ENCODE measurements at regions not wholly inside any gene's neighbourhood (a gene's known extent, or its start where the extent isn't known, plus 50 kb on each side); places are given as distances from the start of the nearest gene placed in this dataset.

GRCh38 chr7:25553580-25554291, 325.4 kb upstream of the NPVF start:
- no peak for DNase-seq (ENCODE audit: low spot score)

GRCh38 chr7:25557379-25557917, 329.2 kb upstream of the NPVF start:
- no peak for DNase-seq (ENCODE audit: low spot score)

- no peak for DNase-seq (ENCODE audit: low spot score)
Observed at GRCh38 chr7:25557930-25558329, 329.6 kb upstream of the NPVF start.

DNA sequence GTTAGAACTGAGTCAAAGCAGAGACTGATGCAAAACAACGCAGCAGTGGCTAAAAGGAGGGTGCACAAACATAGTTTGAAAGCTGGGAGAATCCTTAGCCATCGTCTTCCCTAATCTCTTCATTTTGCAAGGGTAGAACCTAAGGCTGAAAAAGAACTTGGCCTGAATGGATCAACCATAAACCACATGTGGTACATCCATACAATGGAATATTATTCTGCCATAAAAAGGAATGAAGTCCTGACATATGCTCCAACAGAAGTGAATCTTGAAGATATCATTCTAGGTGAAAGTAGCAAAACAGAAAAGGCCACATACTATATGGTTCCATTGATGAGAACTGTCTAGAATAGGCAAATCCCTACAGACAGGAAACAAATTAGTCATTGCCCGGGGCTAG, 330.3 kb upstream of the NPVF start:
- no peak for DNase-seq (ENCODE audit: low spot score)

GRCh38 chr7:25559581-25560367, 331.5 kb upstream of the NPVF start:
- no peak for DNase-seq (ENCODE audit: low spot score)

- no peak for DNase-seq (ENCODE audit: low spot score)
Observed at GRCh38 chr7:25562673-25563182, 334.4 kb upstream of the NPVF start.

DNA sequence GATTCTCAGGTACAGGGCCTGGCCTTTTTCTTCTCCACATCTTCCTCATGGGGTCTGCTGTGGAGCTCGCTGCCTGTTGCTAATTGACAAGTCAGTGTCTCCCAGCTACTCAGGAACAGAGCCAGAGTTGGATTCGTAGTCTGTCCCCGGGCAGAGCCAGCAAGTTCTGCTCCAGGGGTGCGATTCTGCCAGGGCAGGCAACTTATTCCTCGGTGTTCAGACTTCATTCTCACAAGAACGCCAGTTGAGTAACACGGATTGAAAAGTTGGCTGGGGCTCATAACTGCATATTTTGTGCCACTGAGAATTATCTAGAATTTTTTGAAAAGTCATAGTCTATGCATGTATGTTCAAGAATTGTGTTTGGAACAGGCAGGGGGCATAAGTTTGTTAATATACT, 336.7 kb upstream of the NPVF start:
- DNase-seq (ENCODE audit: low spot score) = no peak

DNA sequence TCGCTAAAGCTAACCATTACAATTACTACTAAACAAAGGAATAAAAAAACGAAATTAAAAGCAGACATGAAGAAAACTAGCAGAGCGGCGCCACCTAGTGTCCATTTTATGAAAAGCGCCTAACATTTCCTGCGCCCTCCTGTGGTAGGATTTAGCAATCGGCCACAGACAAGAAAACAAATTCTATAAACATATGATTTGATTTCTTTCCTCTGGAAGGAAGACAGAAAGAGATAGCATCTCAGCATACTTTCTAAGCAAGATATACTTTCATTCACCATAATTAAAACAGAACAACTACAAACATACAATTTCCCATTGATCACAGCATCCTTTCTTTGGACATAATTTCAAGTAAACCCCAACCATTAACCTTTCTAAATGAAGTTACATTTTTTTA, 337.7 kb upstream of the NPVF start:
- no peak for DNase-seq (ENCODE audit: low spot score)

GRCh38 chr7:25567430-25567829, 339.1 kb upstream of the NPVF start:
- DNase-seq (ENCODE audit: low spot score) = no peak

DNA sequence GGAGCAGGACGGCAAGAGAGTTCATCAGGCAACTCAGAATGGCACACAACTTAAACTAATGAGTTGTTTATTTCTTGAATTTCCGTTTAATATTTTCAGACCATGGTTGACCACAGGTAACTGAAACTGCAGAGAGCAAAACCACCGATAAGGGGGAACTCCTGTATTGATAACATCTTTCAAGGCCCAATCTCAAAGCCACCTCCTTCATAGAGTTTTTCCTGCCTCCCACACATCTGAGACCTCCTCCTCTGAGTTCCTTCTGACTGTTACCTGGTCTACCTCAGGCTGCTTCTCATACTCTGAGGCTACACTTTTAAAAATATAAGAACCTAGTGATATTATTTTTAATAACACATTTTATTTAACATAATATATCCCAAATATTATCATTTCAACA, 341.5 kb upstream of the NPVF start:
- no peak for DNase-seq (ENCODE audit: low spot score)

- no peak for DNase-seq (ENCODE audit: low spot score)
Observed at GRCh38 chr7:25572423-25572822, 344.1 kb upstream of the NPVF start.

DNA sequence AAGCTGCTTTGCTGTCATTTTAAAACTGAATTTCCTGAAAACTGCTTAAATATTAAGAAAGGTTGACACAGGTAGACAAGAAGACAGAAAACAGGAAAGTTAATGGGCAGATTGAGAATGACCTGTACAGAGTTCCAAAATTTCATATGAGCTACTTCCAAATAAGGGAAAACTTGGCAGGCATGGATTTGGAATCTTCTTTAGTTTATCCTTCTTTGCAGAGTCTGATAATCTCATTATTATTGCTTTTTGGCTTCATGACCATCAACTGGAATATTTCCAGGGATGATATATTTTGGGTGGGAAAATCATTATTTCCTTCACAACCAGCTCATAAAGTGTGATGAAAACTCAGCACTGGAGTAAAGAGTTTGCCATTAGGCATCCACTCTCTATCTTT, 346.5 kb upstream of the NPVF start:
- no peak for DNase-seq (ENCODE audit: low spot score)

DNA sequence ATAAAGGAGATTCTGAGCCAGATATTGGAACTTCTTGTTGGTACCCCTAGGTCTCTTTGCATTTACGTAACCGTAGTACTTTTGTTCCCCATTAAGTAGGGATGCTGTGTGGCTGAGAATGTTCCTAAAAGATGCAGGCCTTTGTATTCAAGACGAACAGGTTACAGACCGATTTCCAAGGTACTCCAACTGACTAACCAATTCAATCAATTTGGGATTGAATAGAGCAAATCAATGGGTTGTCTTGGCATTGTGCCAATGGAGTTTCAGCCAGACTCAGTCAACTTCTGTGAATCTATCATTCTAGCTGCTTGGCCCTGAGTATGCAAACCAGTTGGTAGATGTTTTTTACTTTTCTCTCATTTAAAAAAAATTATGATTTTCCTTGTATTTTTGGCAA, 347.3 kb upstream of the NPVF start:
- DNase-seq (ENCODE audit: low spot score) = no peak

- DNase-seq (ENCODE audit: low spot score) = no peak
Observed at GRCh38 chr7:25578991-25579777, 350.9 kb upstream of the NPVF start.

- no peak for DNase-seq (ENCODE audit: low spot score)
Observed at GRCh38 chr7:25579778-25580075, 351.4 kb upstream of the NPVF start.

DNA sequence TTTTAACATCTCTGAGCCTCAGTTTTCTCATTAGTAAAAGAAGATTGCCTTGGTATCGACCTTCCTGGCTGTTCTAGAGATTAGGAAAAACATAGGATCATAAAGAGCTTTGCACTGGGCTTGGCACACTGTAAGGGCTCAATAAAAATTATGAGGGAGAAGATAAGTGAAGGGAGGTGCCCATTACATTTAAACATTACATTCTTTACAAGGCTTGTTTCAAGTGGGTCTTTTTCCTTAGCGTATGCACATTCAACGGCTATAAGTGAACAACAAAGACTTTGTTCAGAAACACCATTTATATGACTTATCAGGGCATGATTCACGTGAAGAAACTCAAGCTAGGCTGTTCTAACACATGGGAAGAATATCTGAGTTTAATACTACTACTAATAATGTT, 351.9 kb upstream of the NPVF start:
- DNase-seq (ENCODE audit: low spot score) = no peak

DNA sequence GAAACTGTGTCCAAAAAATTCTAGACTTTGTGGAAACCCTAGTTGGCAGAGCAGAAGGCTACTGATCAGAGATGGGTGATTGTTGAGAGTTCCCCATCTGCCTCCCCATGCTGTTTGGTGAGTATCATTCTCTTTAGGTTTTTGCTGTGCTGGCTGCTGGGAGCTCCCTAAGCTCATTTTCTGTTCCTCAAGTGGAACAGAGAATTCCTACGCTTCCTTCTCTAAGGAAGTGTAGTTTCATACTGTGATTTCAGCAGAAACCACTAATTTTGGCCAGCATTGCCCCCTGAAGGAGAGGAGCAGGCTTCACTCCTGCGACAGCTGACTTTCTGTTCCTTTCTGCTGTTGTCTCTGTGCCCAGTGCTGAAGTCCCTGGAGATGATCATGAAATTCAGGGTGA, 355.3 kb upstream of the NPVF start:
- DNase-seq (ENCODE audit: low spot score) = no peak

GRCh38 chr7:25584112-25584938, 356.0 kb upstream of the NPVF start:
- DNase-seq (ENCODE audit: low spot score) = no peak

- DNase-seq (ENCODE audit: low spot score) = no peak
Observed at GRCh38 chr7:25586513-25586912, 358.2 kb upstream of the NPVF start.

GRCh38 chr7:25594122-25594521, 365.8 kb upstream of the NPVF start:
- no peak for DNase-seq (ENCODE audit: low spot score)

DNA sequence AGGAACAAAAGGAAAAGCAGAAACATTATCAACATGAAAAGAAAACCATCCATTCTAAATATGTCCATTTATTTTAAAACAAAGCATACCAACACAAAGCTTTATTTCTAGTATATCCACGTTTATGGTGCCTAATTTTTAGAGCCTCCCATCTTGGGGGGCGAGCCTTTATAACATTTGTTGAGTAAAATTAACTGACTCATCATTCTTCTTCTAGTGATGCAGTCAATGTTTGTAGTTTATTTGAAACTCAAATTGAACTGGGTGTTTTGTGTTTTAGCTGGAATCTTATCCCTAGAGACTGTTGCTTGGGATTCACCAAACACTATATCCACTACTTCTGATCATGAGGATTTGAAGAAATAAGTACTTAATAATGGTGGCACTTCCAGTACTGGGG, 366.4 kb upstream of the NPVF start:
- DNase-seq (ENCODE audit: low spot score) = no peak

- DNase-seq (ENCODE audit: low spot score) = no peak
Observed at GRCh38 chr7:25595996-25596395, 367.7 kb upstream of the NPVF start.

Data from HuH-7.5 (cell line).